ENCODE measurements at regions not wholly inside any gene's neighbourhood (a gene's known extent, or its start where the extent isn't known, plus 50 kb on each side); places are given as distances from the start of the nearest gene placed in this dataset.

GRCh38 chr7:24517166-24517565 lies 56.1 kb upstream of the PALS2 start:
- DNase-seq (ENCODE audit: low read depth): no peak

GRCh38 chr7:24521917-24522623 lies 51.2 kb upstream of the PALS2 start:
- no peak for DNase-seq (ENCODE audit: low read depth)

Data from myocyte (in vitro differentiated cells).